ENCODE measurements at regions not wholly inside any gene's neighbourhood (a gene's known extent, or its start where the extent isn't known, plus 50 kb on each side); places are given as distances from the start of the nearest gene placed in this dataset.

- TF ChIP-seq EZH2phosphoT487 (IDR thresholded peaks at IDR 0.05; ENCODE audit: borderline replicate concordance, low read depth) (no peak), TEAD4 (IDR thresholded peaks at IDR 0.05; ENCODE audit: borderline replicate concordance, insufficient read depth) (no peak), GABPA (IDR thresholded peaks at IDR 0.05; ENCODE audit: low read depth) (no peak), TCF12 (IDR thresholded peaks at IDR 0.05) (no peak)
Observed at GRCh38 chr3:69463531-69463930, 77.6 kb upstream of the FRMD4B start (continued).

- H3K36me3 ChIP-seq (replicated peaks in 1 of 2; ENCODE audit: control insufficient read depth in 1 of 2, insufficient read depth in 2 of 2, low read length in 1 of 2), result no peaks in the 10 kb centered on the region
- H3K79me2 ChIP-seq (ENCODE audit: insufficient read depth), result no peaks in the 10 kb centered on the region
- no peak overlapping the region for H3K27ac ChIP-seq (ENCODE audit: low read depth in 2 of 2, low read length in 1 of 2)
- ChIA-PET POLR2A (no interaction called here), CTCF (no interaction called here)
- H3K4me3 ChIP-seq (ENCODE audit: low read depth in 2 of 2, low read length in 1 of 2), result no peak overlapping the region
- no peaks in the 10 kb centered on the region for H4K20me1 ChIP-seq (ENCODE audit: insufficient read depth)
- no peak overlapping the region for H3K4me2 ChIP-seq
- TF ChIP-seq EP300 (IDR thresholded peaks at IDR 0.05; ENCODE audit: borderline replicate concordance in 1 of 2, low read depth in 1 of 2, low read length in 1 of 2), result no peak
- TF ChIP-seq PBX3 (IDR thresholded peaks at IDR 0.05), result no peak
- TF ChIP-seq IRF3 (IDR thresholded peaks at IDR 0.05; ENCODE audit: low read depth, low read length), result no peak
- TF ChIP-seq RXRA (IDR thresholded peaks at IDR 0.05; ENCODE audit: borderline replicate concordance, low read depth), result no peak
- no peak for TF ChIP-seq TAF1 (IDR thresholded peaks at IDR 0.05; ENCODE audit: borderline replicate concordance, low read depth, low read length)
- TF ChIP-seq MXI1 (IDR thresholded peaks at IDR 0.05; ENCODE audit: low read depth, low read length), result no peak
- TF ChIP-seq REST (IDR thresholded peaks at IDR 0.05; ENCODE audit: low read depth, low read length), result no peak
- no peak for TF ChIP-seq TEAD4 (IDR thresholded peaks at IDR 0.05; ENCODE audit: borderline replicate concordance, insufficient read depth)
- no peak for DNase-seq
- no peaks in the 10 kb centered on the region for H3K9me2 ChIP-seq
- H3K4me1 ChIP-seq (ENCODE audit: control insufficient read depth in 1 of 2, insufficient read depth in 2 of 2, low read depth in 1 of 2, low read length in 1 of 2), result peaks cover 0 to 8% of the 10 kb centered on the region in 2 experiments; a peak in 1 of 4 replicates
- no peak overlapping the region for H2AFZ ChIP-seq (ENCODE audit: low read depth)
- no peak overlapping the region for H3K9ac ChIP-seq
- no peaks in the 10 kb centered on the region for H3K9me3 ChIP-seq
- H3K27me3 ChIP-seq (ENCODE audit: insufficient read depth), result no peaks in the 10 kb centered on the region
- no peaks in the 10 kb centered on the region for H3F3A ChIP-seq (replicated peaks; ENCODE audit: insufficient read depth)
Observed at GRCh38 chr3:69462826-69463100, 76.9 kb upstream of the FRMD4B start.

Measured in SK-N-SH (cell line).